ENCODE measurements at regions not wholly inside any gene's neighbourhood (a gene's known extent, or its start where the extent isn't known, plus 50 kb on each side); places are given as distances from the start of the nearest gene placed in this dataset.

GRCh38 chr1:55848906-55849305 lies 633.7 kb upstream of the USP24 start:
- DNase-seq (ENCODE audit: low read depth): no peak
- no peak overlapping the region for H3K4me3 ChIP-seq (ENCODE audit: low read depth, low read length)
- TF ChIP-seq CTCF (IDR thresholded peaks at IDR 0.05; ENCODE audit: insufficient read depth, low read depth, low read length, missing control alignments): no peak

- TF ChIP-seq CTCF (IDR thresholded peaks at IDR 0.05; ENCODE audit: insufficient read depth, low read depth, low read length, missing control alignments): no peak
- no peak overlapping the region for H3K4me3 ChIP-seq (ENCODE audit: low read depth, low read length)
- DNase-seq (ENCODE audit: low read depth): no peak
Observed at GRCh38 chr1:55846051-55846450, 630.9 kb upstream of the USP24 start.

- no peak overlapping the region for H3K4me3 ChIP-seq (ENCODE audit: low read depth, low read length)
- peak; percentile 2 for DNase-seq (ENCODE audit: low read depth)
- no peak for TF ChIP-seq CTCF (IDR thresholded peaks at IDR 0.05; ENCODE audit: insufficient read depth, low read depth, low read length, missing control alignments)
Observed at GRCh38 chr1:55844322-55844721, 629.2 kb upstream of the USP24 start.

GRCh38 chr1:55839626-55840025 lies 624.5 kb upstream of the USP24 start:
- no peak for DNase-seq (ENCODE audit: low read depth)
- TF ChIP-seq CTCF (IDR thresholded peaks at IDR 0.05; ENCODE audit: insufficient read depth, low read depth, low read length, missing control alignments): no peak
- no peak overlapping the region for H3K4me3 ChIP-seq (ENCODE audit: low read depth, low read length)

- no peak for TF ChIP-seq CTCF (IDR thresholded peaks at IDR 0.05; ENCODE audit: insufficient read depth, low read depth, low read length, missing control alignments)
- H3K4me3 ChIP-seq (ENCODE audit: low read depth, low read length): no peak overlapping the region
Observed at GRCh38 chr1:55839221-55839620, 624.1 kb upstream of the USP24 start.

GRCh38 chr1:55836086-55836485 lies 620.9 kb upstream of the USP24 start:
- TF ChIP-seq CTCF (IDR thresholded peaks at IDR 0.05; ENCODE audit: insufficient read depth, low read depth, low read length, missing control alignments): no peak
- no peak for DNase-seq (ENCODE audit: low read depth)

More at GRCh38 chr1:55839221-55839620, 624.1 kb upstream of the USP24 start:
- no peak for DNase-seq (ENCODE audit: low read depth)

GRCh38 chr1:55833529-55834091 lies 618.4 kb upstream of the USP24 start:
- TF ChIP-seq CTCF (IDR thresholded peaks at IDR 0.05; ENCODE audit: insufficient read depth, low read depth, low read length, missing control alignments): no peak
- DNase-seq (ENCODE audit: low read depth): no peak
- H3K4me3 ChIP-seq (ENCODE audit: low read depth, low read length): no peak overlapping the region

More at GRCh38 chr1:55836086-55836485, 620.9 kb upstream of the USP24 start:
- H3K4me3 ChIP-seq (ENCODE audit: low read depth, low read length): no peak overlapping the region
